HG03575 (cell line): ENCODE measurements at regions not wholly inside any gene's neighbourhood (a gene's known extent, or its start where the extent isn't known, plus 50 kb on each side); places are given as distances from the start of the nearest gene placed in this dataset.

Source experiments
- ATAC-seq: cut with Tn5 transposase; IDR thresholded peaks from one replicate; pipeline ENCODE4 v1.9.1; 2021; ENCODE audit not compliant: unreplicated experiment, insufficient number of reproducible peaks, low FRiP score; ENCODE audit errors: extremely low read depth

DNA sequence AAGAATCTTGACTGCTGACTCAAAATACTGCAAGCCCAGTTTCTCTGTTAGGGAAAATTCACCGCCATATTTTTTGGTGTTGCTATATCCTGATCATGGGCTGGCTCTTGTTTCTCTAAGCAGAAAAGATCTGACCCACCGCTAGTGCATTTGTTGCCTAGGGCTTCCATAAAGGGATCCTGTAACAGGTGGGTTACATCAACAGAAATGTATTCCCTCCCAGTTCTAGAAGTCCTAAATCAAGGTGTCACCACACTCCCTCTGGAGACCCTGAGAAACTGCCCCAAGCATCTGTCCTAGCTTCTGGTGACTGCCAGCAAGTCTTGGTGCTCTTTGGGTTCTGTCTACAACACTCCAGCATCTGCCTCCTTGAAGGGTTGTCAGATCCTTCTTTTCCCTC lies 99.7 kb downstream of the MAF start:
- no peak for ATAC-seq

DNA sequence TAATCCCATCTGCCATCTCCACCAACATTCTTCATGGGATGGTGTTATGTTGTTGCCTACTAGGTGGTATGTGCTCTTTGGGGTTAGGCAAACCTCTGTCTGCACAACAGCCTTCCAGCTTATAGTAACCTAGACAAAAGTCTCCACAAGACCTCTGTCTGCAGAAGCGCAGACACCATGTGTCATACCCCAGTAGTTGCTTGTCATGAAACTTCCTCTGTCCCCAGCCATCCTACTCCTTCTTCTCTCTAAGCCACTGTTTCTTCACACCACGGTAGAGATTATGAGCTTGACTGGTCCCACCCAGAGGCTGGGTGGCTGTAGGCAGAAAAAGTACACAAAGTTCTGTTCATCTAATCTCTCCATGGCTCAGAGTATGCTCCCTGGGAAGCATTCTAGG lies 100.3 kb downstream of the MAF start:
- no peak for ATAC-seq

DNA sequence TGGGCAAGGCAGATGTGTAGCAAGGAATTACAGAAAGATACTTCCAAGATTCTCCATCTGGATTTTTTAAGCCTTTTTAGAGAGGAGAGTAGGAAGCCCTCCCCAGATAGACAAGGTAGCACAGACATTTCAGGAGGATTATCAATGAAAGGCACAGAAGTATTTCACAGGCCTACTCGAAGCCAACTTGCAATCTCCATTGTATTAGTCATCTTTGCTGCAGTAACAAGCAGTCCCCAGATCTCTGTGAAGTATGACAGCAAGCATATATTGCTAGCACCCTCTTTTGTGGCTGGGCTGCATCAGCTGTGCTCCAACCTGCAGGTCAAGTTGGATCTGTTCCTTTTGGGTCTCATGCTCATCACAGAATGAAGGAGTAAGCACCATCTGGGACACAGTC lies 101.6 kb downstream of the MAF start:
- no peak for ATAC-seq

GRCh38 chr16:79497606-79498350 lies 102.8 kb downstream of the MAF start:
- no peak for ATAC-seq

- no peak for ATAC-seq
Measured at GRCh38 chr16:79493911-79494310, 106.6 kb downstream of the MAF start.

- ATAC-seq = no peak
Measured at GRCh38 chr16:79492036-79492435, 108.5 kb downstream of the MAF start.

DNA sequence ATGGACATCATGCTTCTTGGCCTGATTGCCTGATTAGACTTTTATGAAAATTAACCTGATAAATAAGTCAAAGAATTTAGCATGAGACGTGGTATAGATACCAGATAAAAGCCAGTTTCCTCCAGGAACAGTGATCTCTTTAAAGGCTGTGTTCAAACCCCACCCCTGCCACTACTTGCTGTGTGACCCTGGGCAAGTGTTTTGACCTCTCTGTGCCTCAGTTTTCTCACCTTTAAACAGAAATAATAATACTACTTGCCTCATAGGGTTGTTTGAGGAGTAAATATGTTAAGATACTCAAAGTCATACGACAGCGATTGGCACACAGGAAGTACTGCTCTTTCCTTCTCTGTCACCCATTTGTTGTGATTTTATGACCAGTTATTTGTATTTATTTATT lies 115.5 kb downstream of the MAF start:
- ATAC-seq = no peak

- no peak for ATAC-seq
Measured at GRCh38 chr16:79484237-79484636, 116.3 kb downstream of the MAF start.

GRCh38 chr16:79483336-79483735 lies 117.2 kb downstream of the MAF start:
- no peak for ATAC-seq

- ATAC-seq = no peak
Measured at GRCh38 chr16:79482011-79482410, 118.5 kb downstream of the MAF start.

DNA sequence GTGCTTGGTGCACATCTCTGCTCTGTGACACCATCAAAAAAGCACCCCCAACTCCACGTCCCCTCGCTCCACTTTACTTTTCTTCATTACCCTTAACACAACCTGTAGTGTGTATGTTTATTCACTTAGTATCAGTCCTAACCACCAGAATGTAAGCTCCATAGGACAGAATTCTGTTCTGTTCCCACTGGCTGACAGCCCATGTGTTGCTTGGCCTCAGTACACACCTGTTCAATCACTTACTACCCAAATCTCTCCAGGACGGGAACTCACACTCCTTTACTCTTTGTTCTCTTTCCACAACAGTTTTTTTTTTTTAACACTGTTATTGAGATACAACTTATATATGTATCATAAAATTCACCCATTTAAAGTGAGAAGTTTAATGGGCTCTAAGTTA lies 119.6 kb downstream of the MAF start:
- no peak for ATAC-seq

- ATAC-seq = no peak
Measured at GRCh38 chr16:79480056-79480455, 120.5 kb downstream of the MAF start.

DNA sequence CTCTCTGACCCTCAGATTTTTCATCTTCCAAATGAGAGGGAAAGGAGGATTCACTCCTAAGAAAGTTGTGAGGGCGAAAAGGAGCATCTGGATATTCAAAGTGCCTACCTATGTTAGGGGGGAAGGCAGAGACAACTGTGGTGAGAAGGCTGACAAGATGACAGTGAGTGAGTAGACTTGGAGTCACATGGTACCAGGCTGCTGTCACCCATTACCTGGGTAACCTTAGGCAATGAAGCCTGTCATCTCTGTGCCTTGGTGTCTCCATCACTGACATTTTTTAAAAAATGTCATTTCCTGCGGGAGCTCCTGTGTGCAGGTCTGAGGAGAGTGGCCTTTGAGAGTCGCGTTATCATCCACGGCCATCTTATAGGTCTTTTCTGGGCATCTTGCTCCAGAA lies 124.0 kb downstream of the MAF start:
- no peak for ATAC-seq

DNA sequence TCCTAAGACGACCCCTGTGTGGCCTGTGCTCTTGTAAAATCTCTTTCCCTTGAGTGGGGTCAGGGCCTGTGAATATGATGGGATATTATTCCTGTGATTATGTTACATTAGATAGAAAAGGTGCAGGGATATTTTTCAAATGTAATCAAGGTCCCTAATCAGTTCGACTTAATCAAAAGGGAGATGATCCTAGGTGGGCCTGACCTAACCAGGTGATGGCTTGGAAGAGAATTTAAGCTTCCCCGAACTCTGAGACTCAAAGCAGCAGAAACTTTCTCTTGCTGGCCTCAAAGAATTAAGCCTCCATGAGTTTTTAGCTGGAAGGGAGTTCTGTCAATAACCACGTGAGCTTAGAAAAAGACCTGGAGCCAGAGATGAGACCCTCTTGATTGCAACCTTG lies 124.7 kb downstream of the MAF start:
- no peak for ATAC-seq

- ATAC-seq = no peak
Measured at GRCh38 chr16:79473456-79473855, 127.1 kb downstream of the MAF start.

GRCh38 chr16:79472426-79472825 lies 128.1 kb downstream of the MAF start:
- no peak for ATAC-seq

DNA sequence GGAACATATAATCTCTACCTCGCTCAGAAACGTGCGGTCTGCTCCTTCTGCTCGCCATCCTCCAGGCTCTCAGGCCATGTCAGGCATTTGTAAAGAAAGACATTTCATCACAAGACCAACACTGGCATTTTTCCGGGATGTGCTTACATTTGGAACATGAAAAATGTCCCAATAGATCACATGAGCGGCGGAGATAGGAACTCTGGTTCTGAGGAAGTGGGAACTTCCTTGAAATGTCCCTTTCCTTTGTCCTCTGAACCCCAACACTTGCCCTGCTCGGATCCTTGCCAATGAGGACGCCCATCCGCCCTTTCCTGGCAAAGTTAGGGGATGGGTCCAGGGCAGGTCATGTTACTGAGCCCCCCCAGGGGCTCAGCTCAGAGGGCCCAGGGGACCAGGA lies 130.5 kb downstream of the MAF start:
- no peak for ATAC-seq

DNA sequence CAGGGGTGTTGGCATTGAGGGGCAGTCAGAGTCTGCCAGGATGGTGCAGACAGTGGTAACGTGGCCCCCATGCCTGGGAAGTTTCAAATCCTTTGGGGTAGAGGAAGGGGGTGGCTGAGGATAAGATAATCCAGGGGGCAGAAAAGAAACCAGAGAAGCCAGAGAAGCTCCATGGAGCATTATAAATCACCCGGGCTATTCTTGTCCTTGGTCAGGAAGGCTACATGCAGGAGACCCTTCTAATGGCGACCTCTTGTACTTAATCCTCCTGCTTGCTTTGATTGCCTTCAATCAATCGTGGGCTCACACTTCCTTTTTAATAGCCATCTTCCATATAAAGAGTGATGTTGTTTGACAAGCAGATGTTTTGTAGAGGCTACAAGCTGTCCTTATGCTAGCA lies 131.9 kb downstream of the MAF start:
- ATAC-seq = no peak

DNA sequence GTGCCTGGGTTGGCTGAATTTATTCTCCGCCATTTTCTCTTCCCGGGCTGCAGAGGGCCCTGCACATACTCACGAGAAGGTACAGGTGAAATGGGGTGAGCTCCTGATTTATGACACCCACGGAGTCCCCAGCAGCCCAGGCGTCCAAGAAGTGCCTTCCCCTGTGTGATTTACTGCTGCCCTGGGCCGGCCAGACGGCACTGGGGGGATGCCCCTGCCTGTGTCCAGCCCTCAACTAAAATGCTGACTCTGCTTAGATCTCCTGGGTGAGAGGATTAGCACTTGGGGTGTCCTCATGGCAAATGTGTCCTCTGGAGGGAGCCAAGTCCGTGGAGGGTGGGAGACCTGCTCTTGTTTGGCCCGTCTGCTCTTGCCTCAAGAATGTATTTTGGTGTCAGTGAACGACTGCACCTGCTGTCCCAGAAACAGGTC lies 132.4 kb downstream of the MAF start:
- no peak for ATAC-seq

- ATAC-seq = no peak
Measured at GRCh38 chr16:79466111-79466510, 134.4 kb downstream of the MAF start.

- no peak for ATAC-seq
Measured at GRCh38 chr16:79463841-79464240, 136.7 kb downstream of the MAF start.
